NOMO-1 treated with dmso at 0.1 percent for 144 hours (cell line): ENCODE measurements at regions not wholly inside any gene's neighbourhood (a gene's known extent, or its start where the extent isn't known, plus 50 kb on each side); places are given as distances from the start of the nearest gene placed in this dataset.

Experiments
- DNase-seq: peaks from one replicate; lab custom pipeline; 2025; ENCODE audit not compliant: unreplicated experiment; lab: John Stamatoyannopoulos, UW

DNA sequence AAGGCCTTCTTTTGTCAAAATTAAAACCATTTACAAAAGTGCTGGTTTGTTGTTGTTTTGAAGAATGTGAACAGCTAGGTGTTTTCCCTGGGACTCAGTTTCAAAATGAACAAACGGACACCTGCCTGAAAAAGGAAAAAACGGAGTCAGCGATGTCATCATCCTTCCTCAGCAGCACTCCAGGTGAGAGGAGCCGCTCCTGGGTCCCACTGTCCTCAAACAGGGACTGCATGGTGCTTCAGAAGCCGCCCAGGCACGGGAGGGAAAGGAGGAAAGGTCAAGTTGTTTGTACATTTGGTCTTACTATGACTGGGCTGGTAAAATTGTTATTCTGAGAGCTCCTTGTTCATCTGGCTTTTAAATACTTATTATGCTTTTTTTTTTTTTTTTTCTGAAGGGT is 69.0 kb upstream of the ZSWIM6 start:
- DNase-seq: no peak

GRCh38 chr5:61263561-61264272 is 68.3 kb upstream of the ZSWIM6 start:
- DNase-seq: no peak

DNA sequence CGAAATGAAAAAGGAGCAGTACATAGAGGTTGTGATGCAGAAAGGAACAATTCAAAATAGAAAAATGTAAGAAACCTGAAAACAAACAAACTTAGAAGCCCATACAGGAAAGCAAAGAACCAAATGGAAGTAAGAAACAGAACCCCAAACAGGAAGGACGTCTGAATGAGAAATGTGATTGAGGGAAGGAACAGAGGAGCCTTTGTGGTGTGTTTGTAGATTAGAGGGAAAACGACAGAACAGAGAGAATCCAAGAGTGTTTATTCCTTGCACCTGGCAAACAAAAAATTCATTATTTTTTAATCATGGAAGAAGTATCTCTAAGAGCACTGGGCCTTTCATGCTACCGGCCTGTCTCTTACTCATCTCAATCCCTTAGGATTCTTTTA is 67.8 kb upstream of the ZSWIM6 start:
- no peak for DNase-seq

- DNase-seq: no peak
Observed at GRCh38 chr5:61267116-61267515, 64.9 kb upstream of the ZSWIM6 start.

- no peak for DNase-seq
Observed at GRCh38 chr5:61268871-61269270, 63.2 kb upstream of the ZSWIM6 start.

- no peak for DNase-seq
Observed at GRCh38 chr5:61270510-61271165, 61.4 kb upstream of the ZSWIM6 start.

- no peak for DNase-seq
Observed at GRCh38 chr5:61272688-61273087, 59.4 kb upstream of the ZSWIM6 start.

DNA sequence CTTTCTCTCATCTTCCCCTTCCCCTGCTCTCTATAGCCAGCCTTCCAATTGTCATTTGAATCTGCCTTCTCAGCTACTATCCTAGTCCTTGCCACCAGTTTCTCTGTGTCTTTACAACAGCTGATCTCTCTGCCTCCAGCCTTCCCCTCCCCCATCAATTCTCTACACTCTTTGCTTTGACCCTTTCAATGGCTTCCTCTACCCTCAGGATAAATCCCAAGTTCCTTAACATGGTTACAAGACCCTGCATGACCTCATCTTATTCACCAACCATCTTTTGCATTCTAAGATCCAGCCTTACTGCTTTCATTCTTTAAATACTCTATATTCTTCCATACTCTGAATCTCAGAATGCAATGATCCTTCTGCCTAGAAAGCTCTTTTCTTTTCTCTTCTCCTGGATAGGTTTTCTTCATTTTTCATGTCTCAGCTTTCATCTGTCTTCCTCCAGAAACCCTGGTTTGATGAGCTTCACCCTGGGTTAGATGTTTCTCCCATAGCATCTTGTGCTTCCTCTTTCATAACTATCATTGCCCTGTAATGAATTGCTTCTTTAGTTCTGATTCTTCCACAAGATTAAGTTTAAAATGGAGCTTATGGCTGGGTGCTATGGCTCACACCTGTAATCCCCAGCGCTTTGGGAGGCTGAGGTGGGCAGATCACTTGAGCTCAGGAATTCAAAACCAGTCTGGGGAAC is 58.6 kb upstream of the ZSWIM6 start:
- no peak for DNase-seq

- no peak for DNase-seq
Observed at GRCh38 chr5:61274511-61274911, 57.5 kb upstream of the ZSWIM6 start.

DNA sequence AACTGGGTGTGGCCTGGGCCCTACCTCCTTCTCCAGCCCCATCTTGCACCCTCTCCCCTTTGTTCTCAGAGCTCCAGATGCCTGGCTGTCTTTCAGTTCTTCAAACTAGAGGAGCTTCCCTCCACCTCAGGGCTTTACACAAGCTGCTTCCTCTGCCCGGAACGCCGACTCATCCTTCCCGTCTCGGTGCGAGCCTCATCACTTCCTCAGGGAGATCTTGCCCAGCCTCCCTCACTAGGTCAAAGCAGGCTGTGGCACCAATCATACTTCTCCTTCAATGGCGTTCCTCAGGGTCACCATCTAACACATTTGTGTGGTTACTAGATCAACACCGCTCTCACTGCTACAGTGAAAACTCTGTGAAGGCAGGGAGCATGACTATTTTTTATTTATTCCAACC is 56.2 kb upstream of the ZSWIM6 start:
- peak; percentile 89 for DNase-seq

DNA sequence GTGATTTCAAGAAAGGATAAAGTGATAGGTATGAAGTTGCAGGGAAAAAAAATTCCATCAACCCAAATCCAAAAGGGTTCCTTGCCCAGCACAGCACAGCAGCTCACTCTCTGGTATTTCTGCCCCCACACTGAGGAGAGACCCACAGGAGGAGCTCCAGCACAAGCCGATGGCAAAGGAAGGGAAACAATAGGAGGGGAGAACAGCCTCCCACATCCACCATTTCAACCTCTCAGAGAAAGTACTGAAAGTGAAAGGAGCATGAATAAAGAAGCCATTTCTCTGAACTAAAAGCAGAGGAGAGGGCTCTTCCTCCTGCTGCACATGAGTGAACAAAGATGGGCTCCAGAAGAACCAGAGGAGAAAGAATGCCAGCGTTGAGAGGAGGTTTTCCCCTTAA is 54.9 kb upstream of the ZSWIM6 start:
- no peak for DNase-seq

- no peak for DNase-seq
Observed at GRCh38 chr5:61277781-61278180, 54.3 kb upstream of the ZSWIM6 start.

DNA sequence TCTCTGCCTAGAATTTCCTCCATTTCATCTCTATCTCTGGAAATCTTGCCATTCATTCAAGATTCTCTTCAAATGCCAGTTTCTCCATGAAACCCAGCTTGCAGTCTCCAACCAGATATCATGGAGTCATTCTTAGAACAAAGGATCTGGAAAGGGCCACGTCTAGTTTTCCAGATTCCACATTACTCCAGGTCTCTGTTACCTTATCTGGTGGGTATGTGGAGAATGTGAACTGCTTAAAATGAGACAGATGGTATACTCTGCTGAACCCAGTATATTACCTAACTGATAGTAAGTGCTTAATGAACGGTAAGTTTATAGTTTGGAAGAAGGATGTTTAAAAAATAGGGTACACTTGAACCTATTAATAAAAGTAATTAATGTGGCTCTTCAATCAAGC is 52.3 kb upstream of the ZSWIM6 start:
- DNase-seq: no peak

GRCh38 chr5:61280205-61280604 is 51.9 kb upstream of the ZSWIM6 start:
- no peak for DNase-seq

DNA sequence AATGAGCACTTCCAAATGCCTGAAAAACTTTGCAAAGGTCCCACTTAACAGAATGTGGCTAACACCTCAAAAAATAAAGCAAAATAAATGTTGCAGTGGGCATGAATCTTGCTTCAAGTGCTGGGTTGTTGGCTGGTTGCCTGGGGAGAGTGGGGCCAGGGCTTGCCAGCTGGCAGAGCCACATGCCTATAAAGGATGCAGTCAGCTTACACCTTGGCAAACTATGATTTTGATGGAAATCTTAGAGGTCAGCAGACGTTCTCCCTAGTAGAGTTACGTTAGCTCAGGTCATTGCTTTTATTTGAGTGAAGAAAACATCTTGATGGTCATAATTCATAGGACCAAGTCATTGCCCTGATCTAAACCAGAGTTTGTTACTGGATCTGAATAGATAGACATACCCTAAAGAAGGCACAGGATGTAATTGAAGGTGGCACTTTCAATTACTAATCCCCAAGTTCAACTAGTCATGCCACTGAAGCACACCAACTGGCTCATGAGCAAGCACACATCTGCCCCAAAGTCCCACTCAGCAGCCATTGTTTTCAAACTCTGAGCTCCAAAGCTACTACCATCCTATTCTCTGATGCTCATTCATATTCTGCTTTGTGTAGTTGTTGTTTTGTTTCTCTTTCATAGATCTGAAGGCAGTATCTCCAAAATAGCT is 51.2 kb upstream of the ZSWIM6 start:
- DNase-seq: no peak

GRCh38 chr5:61281686-61282085 is 50.4 kb upstream of the ZSWIM6 start:
- DNase-seq: no peak
